NCI-H2029 treated with DMSO at 0.1 percent for 48 hours (cell line): ENCODE measurements at regions not wholly inside any gene's neighbourhood (a gene's known extent, or its start where the extent isn't known, plus 50 kb on each side); places are given as distances from the start of the nearest gene placed in this dataset.
"Not testable (repeated sequence)": the region's sequence is repeated elsewhere in the genome, so short reads cannot be mapped to it uniquely, and the experiment has no call there.

Experiments
- DNase-seq: peaks from one replicate; lab custom pipeline; 2025; lab: John Stamatoyannopoulos, UW

DNA sequence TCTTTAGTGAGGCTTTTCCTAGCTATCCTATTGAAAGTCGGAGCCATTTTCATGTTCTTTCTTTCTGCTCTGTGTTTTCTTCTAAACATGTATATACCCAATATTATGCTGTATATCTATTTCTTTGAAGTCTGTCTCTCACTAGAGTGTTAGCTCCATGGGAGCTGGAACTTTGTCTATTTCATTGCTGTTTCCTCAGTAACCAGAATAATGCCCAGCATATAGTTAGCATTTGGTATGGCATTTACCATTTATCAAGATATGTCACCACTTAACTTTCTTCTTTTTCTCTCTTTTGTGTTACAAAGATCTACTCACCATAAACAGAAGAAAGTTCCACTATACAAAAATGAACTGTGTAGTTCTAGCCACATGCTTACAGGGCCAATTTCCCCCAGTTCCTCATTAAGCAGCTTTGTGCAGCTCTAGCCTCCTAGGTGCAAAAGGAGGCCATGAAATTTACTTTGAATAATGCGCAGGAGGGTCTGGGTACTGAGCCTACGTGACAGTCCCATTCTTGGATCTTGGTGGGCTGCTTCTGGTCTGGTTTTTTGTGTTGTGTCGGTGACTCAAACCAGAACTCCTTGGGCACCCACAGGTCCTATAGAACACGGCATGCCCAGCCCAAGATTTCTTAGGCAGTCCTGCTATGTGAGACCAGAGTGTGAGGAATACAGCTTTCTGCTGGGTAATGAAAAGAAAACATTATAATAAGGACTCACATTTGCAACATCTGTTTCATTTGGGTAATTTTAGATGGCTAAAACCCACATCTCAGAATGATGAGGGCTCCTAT, 302.3 kb upstream of the IGFBP7 start:
- no peak for DNase-seq

DNA sequence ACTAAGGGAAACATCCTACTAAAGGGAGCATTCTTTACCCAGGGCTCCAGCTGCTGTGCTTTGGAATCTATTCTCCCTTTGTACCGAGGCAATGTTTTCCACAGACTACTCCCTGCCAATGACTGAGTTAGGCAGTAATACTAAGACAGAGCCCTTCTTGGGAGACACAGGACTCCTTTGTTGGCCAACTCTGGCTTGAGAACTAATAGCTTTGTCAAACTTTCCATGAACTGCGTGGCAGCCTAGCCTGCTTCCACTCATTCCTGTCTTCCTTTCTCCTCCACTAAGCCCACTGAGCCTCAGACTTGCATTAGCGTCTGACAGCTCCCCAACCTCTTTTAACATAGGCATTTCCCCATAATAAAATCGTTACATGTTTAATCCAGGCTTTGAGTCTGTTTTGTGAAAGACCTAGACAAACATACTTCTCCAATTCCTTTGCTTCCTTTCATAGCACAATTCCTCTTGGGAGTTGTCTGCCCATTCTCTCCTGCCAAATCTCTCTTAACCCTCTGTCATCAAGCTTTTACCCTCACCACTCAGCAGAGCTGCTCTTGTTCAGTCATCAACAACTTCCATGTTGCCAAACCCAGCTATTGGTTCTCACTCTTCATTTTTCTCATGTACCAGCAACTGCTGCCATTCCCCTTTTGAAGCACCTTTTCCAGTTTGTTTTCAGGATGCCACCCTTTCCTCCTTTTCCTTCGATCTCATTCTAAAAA, 300.3 kb upstream of the IGFBP7 start:
- no peak for DNase-seq

DNA sequence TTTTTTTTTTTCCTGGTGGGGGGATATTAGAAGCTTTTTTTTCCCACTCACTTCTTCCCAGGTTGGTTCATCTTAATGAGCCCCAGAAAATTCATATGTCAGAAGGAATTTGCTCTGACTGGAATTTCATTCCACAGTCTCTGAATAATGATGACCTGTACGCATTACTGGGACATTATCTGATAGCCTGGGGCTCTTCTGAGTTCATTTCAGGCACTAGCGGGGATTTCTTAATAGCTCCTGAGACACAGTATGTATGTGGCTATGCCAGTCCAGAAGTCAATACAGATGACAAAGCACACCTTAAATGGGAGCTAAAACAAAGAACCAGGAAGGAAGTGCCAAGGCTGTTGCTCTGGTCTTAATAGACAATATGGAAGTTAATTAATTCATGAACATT, 295.2 kb upstream of the IGFBP7 start:
- no peak for DNase-seq

DNA sequence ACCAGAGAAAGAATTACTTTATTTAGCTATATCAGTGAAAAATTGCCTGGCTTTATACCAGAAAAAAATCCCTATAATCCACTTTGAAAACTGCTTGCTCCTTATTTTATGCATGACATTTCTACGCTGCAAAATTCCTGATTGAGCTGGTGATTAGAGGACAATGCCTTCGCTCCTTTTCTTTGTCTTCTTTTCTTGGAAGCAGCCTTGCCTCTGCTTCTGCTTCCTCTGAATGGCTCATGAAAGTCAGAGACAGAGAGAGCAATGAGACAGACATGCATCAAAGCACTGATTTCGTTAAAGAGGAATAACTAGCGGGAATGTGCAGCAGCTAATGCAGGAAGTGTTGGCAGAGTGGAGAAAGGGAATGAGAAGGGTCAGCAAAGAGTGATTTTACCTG, 294.3 kb upstream of the IGFBP7 start:
- no peak for DNase-seq

GRCh38 chr4:57403591-57403990, 293.4 kb upstream of the IGFBP7 start:
- no peak for DNase-seq

- DNase-seq, result no peak
Observed at GRCh38 chr4:57401586-57401985, 291.4 kb upstream of the IGFBP7 start.

DNA sequence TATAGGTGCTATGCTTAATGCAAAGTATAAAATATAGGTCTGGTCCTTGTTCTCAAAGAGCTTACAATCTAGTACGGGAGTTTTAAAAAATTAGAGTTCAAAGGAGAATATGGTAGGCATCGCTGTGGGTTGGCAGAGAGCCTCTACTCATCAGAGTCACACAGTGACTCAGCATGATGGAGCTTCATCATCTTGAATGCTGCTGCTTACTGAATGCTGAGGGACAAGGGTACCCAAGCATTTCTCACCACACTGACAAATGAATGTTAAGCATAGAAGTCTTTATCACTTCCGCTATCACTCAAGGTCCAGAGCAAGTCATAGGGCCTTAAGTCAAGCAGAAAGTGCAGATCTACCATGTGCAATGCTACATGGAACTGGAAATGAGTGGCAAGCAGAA, 268.6 kb upstream of the IGFBP7 start:
- no peak for DNase-seq

- no peak for DNase-seq
Observed at GRCh38 chr4:57374866-57375595, 264.8 kb upstream of the IGFBP7 start.

GRCh38 chr4:57373991-57374390, 263.8 kb upstream of the IGFBP7 start:
- DNase-seq, result no peak

DNA sequence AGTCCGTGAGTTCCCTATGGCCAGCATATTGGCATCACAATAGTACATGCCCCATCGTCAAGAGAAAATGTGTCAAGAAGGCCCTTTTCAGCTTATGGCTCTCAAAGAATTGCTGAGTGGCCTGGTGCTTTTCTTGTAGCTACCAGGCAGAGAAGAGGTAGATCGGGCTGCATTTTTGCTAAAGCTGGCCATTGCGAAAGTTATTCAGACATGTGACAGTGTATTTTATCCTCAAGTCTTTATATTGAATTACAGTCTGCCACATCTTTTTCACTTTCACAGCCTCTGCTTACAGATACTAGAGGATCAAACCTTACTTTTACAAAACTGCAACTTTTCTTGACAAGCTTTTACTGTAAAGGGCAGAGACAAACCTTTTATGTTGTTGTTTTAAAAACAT, 261.5 kb upstream of the IGFBP7 start:
- DNase-seq, result no peak

GRCh38 chr4:57370691-57371090, 260.5 kb upstream of the IGFBP7 start:
- no peak for DNase-seq

DNA sequence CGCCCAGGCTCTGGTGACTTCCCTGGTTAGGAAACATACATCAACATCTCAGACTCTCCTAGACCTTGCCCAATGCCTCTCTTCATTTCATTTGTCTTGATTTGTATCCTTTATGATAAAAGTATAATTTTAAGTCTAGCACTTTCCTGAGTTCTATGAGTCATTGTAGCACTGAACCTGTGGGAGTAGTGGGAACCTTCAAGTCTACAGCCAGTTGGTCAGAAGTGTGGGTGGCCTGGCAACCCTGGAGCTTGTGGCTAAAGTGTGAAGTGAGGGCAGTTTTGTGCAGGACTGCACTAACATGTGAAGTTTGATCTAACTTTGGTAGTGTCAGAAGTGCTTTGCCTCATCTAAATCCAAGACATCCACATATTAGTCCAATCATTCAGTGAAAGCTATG, 259.3 kb upstream of the IGFBP7 start:
- no peak for DNase-seq

GRCh38 chr4:57364255-57364654, 254.1 kb upstream of the IGFBP7 start:
- DNase-seq, result no peak

- DNase-seq, result no peak
Observed at GRCh38 chr4:57363346-57363745, 253.2 kb upstream of the IGFBP7 start.

DNA sequence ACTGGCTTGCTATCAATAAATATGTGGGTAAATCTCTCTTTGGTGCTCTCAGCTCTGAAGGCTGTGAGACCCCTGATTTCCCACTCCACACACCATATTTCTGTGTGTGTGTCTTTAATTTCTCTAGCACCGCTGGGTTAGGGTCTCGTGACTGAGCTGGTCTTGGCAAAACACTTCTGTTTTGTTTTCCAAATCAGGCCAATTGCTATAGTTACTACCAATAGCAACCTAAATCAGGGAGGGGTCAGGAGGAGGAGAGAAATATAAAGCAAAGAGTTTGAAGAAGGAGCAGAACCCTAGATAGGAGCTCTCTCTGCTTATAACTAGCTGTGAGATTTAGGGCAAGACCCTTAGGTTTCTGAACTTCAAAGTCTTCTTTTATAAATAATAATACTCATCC, 250.5 kb upstream of the IGFBP7 start:
- DNase-seq, result no peak

- no peak for DNase-seq
Observed at GRCh38 chr4:57355101-57355665, 245.0 kb upstream of the IGFBP7 start.

DNA sequence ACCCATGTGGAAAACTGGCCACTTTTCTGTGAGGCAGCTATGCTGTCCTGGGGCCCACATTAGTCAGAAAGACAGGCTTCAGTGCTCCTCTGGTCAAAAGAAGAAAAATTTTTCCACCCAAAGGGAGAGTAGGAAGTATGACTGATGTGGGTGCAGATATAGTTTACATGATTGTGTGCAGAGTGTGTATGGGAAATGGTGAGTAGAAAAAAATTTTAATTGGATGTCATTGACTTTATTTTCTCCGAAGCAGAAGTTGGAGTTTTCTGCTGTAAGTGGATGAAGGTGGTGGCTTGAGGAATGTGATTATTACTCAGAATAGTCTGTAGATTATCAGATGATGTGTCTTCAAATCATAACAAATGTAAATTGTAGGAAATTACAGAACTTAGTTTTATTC, 241.5 kb upstream of the IGFBP7 start:
- no peak for DNase-seq

GRCh38 chr4:57344296-57344695, 234.1 kb upstream of the IGFBP7 start:
- DNase-seq, result no peak

DNA sequence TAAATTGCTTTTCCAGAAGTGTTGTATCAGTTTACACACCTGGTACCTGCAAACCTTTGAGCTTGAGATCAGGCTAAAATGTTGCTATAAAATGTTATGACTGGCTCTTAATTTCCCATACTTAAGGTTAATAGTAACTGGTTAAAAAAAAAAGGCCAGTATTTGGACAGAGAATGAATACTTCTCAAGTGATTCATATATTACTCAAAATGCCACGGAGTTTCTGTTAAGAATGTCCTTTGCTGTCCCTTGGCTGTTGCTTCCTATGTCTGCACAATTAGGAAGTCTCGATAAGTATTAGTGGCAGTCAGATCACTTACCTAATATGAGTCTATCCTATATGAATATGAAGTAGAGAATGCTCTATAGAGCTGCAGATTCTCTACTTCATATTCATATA, 232.2 kb upstream of the IGFBP7 start:
- DNase-seq, result no peak

DNA sequence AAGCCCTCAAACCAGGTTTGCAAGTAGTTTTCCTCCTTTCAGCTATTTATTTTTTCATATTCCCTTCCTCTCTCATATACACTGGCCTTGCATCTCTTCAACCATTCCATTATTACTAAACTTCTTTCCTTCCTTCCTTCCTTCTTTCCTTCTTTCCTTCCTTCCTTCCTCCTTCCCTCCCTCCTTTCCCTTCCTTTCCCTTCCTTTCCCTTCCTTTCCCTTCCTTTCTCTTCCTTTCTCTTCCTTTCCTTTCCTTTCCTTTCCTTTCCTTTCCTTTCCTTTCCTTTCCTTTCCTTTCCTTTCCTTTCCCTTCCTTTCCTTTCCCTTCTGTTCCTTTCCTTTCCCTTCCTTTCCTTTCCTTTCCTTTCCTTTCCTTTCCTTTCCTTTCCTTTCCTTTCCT, 228.7 kb upstream of the IGFBP7 start:
- DNase-seq, result not testable (repeated sequence)

DNA sequence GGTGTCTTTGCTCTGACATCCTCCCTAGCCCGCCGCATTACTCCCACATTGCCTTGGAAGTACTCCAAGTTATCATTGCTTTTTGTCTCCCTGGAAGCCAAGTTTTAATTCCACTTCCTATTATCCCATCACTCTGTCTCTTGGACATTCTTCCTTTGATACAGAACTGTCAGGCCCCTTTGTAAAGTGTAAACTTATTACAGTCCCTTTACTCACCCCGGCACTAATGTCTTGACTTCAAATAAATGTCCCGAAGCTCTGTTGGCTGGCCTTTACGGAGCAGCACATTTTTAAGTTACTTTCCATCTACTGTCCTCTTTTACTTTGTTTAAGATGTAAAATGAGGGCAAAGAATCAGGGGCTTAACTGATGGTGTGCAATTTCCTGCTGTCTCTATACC, 223.5 kb upstream of the IGFBP7 start:
- no peak for DNase-seq

- DNase-seq, result no peak
Observed at GRCh38 chr4:57331959-57332358, 221.8 kb upstream of the IGFBP7 start.

DNA sequence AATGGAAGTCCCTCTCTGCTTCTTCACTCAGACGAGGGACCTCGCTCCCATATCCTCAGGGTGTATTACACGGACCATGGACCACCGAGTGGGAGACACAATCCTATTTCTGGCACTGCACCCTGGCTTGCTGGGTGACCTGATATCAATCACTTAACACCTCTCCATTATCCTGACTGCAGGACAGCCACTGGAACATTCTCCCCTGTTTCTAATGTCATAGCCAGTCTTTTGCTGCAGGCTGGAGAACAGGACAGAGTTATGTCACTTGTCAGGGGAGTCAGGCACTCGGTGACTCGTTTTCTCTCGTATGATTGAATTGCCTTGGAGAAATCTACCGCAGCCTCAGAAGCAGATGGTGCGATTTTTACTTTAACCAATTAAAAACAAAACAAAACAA, 219.1 kb upstream of the IGFBP7 start:
- DNase-seq, result no peak
